ENCODE measurements at regions not wholly inside any gene's neighbourhood (a gene's known extent, or its start where the extent isn't known, plus 50 kb on each side); places are given as distances from the start of the nearest gene placed in this dataset.

GRCh38 chr13:48801255-48801654 lies 147.5 kb downstream of the CYSLTR2 start:
- TF ChIP-seq GATA3 (IDR thresholded peaks at IDR 0.05; ENCODE audit: low read depth, low read length) = no peak
- no peak for TF ChIP-seq GATA2 (IDR thresholded peaks at IDR 0.05; ENCODE audit: low read depth, low read length)
